K562 (cell line): ENCODE measurements at regions not wholly inside any gene's neighbourhood (a gene's known extent, or its start where the extent isn't known, plus 50 kb on each side); places are given as distances from the start of the nearest gene placed in this dataset.

ENCODE experiments used
- ATAC-seq: fragments of 200-7000 bp; cut with Tn5 transposase; 3 replicates; pipeline ENCODE4 v1.9.1; 2020; ENCODE audit warnings: moderate library complexity
- BruUV-seq: library from RNA; stranded (reverse); fragments of 400-500 nt; replicated peaks from 2 replicates; lab custom pipeline; 2021; lab: Mats Ljungman, UMichigan
- CTCF ChIA-PET: fragments of 300-600 bp; formaldehyde crosslinking; extraction: SDS; loops from one replicate; lab custom pipeline; 2021; ENCODE audit warnings: low intra/inter-chr PET ratio; lab: Yijun Ruan, JAX
- POLR2A ChIA-PET: fragments of 300-600, 350-650 bp; sonication (Branson Sonifier 250); formaldehyde crosslinking; extraction: SDS; loops from one replicate; lab custom pipeline; 2021; ENCODE audit warnings: antibody characterized with exemption, inconsistent platforms; lab: Yijun Ruan, JAX
- DNase-seq, 4 experiments: peaks; one replicate each; pipeline versions ENCODE4 v3.0.0 to v3.0.0-alpha.2; 2011 to 2018; ENCODE audit warnings: low spot score in 3 of 4, mixed read lengths in 3 of 4; ENCODE audit errors: extremely low read depth in 1 of 4
- FAIRE-seq: peaks from 2 replicates; lab custom pipeline; 2011; peaks lifted over from hg19 to GRCh38; lab: Jason Lieb, UNC
- H2AFZ ChIP-seq: 2 replicates; pipeline ENCODE4 v1.6.0; 2011; ENCODE audit warnings: low read depth, low read length, control low read depth, inconsistent platforms
- H3K27ac ChIP-seq: fragments of 200-600 bp; 3 replicates; pipeline ENCODE4 v1.8.0; 2011; ENCODE audit warnings: low read depth, mild to moderate bottlenecking, control low read depth, inconsistent platforms, low read length, moderate library complexity, mixed read lengths; ENCODE audit errors: extremely low read depth
- H3K27me3 ChIP-seq, 2 experiments: fragments of 300-600 bp in 1 of 2; 2 replicates in 1 of 2; 3 replicates in 1 of 2; pipeline versions ENCODE4 v1.6.0 to v1.8.0; 2011; ENCODE audit warnings: inconsistent platforms in 2 of 2, low read length in 2 of 2, mild to moderate bottlenecking in 1 of 2, mixed read lengths in 1 of 2, moderate library complexity in 1 of 2; ENCODE audit not compliant: control insufficient read depth in 2 of 2, insufficient read depth in 2 of 2
- H3K36me3 ChIP-seq: fragments of 300-600 bp; 3 replicates; pipeline ENCODE4 v1.8.0; 2011; ENCODE audit warnings: mild to moderate bottlenecking, low read length, inconsistent platforms; ENCODE audit not compliant: control insufficient read depth, insufficient read depth
- H3K4me1 ChIP-seq, 2 experiments: fragments of 200-600 bp in 1 of 2; replicated peaks in 1 of 2; 2 replicates in 1 of 2; 3 replicates in 1 of 2; pipeline versions ENCODE4 v1.5.1 to v1.8.0; 2011; ENCODE audit warnings: inconsistent platforms in 2 of 2, low read length in 2 of 2, mild to moderate bottlenecking in 1 of 2, mixed read lengths in 1 of 2, moderate library complexity in 1 of 2; ENCODE audit not compliant: control insufficient read depth in 2 of 2, insufficient read depth in 2 of 2
- H3K4me2 ChIP-seq: 2 replicates; pipeline ENCODE4 v1.6.1; 2011; ENCODE audit warnings: low read length, control low read depth, inconsistent platforms, mixed read lengths; ENCODE audit not compliant: insufficient read depth
- H3K4me3 ChIP-seq: fragments of 200-600 bp; sonication (generic), shearing (Covaris generic); 2 replicates; pipeline ENCODE4 v1.5.1; 2016; ENCODE audit warnings: control low read depth, inconsistent platforms
- H3K79me2 ChIP-seq: fragments of 200-600 bp; 3 replicates; pipeline ENCODE4 v1.8.0; 2011; ENCODE audit warnings: low read length, inconsistent platforms; ENCODE audit not compliant: control insufficient read depth, insufficient read depth
- H3K9ac ChIP-seq, 2 experiments: 2 replicates each; pipeline versions ENCODE4 v1.6.0 to v1.6.1; 2011; ENCODE audit warnings: low read depth in 2 of 2, low read length in 2 of 2, control low read depth in 1 of 2, inconsistent platforms in 1 of 2, mild to moderate bottlenecking in 1 of 2, mixed read lengths in 1 of 2; ENCODE audit not compliant: insufficient read depth in 1 of 2
- H3K9me1 ChIP-seq: one replicate; pipeline ENCODE4 v1.6.0; 2011; ENCODE audit warnings: inconsistent platforms, mild to moderate bottlenecking, low read length, moderate library complexity; ENCODE audit not compliant: control insufficient read depth, insufficient read depth
- H3K9me3 ChIP-seq: replicated peaks from 2 replicates; pipeline ENCODE4 v1.5.1; 2011; ENCODE audit warnings: low read depth, low read length, inconsistent platforms; ENCODE audit not compliant: control insufficient read depth, insufficient read depth
- H4K20me1 ChIP-seq: replicated peaks from 2 replicates; pipeline ENCODE4 v1.6.1; 2011; ENCODE audit warnings: low read length, inconsistent platforms, mixed read lengths; ENCODE audit not compliant: control insufficient read depth, insufficient read depth
- BCOR ChIP-seq: fragments of 450-650 bp; IDR thresholded peaks from 2 replicates; pipeline ENCODE4 v1.6.1; 2016
- CC2D1A ChIP-seq: fragments of 450-650 bp; IDR thresholded peaks from 2 replicates; pipeline ENCODE4 v1.6.1; 2017; ENCODE audit warnings: mild to moderate bottlenecking
- DIDO1 ChIP-seq: fragments of 450-650 bp; IDR thresholded peaks from 2 replicates; pipeline ENCODE4 v1.6.1; 2016; ENCODE audit warnings: low read depth, missing biosample characterization, missing genetic modification characterization
- ELF1 ChIP-seq: fragments of 200-800 bp; sonication (Bioruptor generic); IDR thresholded peaks from 2 replicates; pipeline ENCODE4 v1.6.1; 2016; ENCODE audit warnings: missing genetic modification characterization, missing compliant biosample characterization
- ESRRB ChIP-seq: fragments of 250-450 bp; sonication (Bioruptor Pico); IDR thresholded peaks from 2 replicates; pipeline ENCODE4 v1.5.0; 2020; ENCODE audit warnings: mild to moderate bottlenecking, moderate library complexity, borderline replicate concordance
- NCOR1 ChIP-seq: fragments of 450-650 bp; IDR thresholded peaks from 2 replicates; pipeline ENCODE4 v1.6.1; 2016; ENCODE audit warnings: mild to moderate bottlenecking, moderate library complexity
- NR2C2 ChIP-seq, 2 experiments: fragments of 200-800 bp in 1 of 2; sonication (Bioruptor generic) in 1 of 2; sonication (generic) in 1 of 2; formaldehyde crosslinking in 1 of 2; IDR thresholded peaks; 2 replicates each; pipeline versions ENCODE4 v1.6.1 to v1.8.0; 2016 to 2022; ENCODE audit warnings: mild to moderate bottlenecking in 1 of 2, missing compliant biosample characterization in 1 of 2, missing genetic modification characterization in 1 of 2, missing genetic modification reagents in 1 of 2
- POLR2AphosphoS2 ChIP-seq: IDR thresholded peaks from 2 replicates; pipeline ENCODE4 v1.6.1; 2012; ENCODE audit warnings: low read length, improper control_type of control experiment
- POLR2AphosphoS5 ChIP-seq: IDR thresholded peaks from 2 replicates; pipeline ENCODE4 v1.6.1; 2011; ENCODE audit warnings: mild to moderate bottlenecking, low read depth, low read length, moderate library complexity; ENCODE audit not compliant: control insufficient read depth, insufficient read depth
- SIN3A ChIP-seq, 2 experiments: fragments of 150-350 bp in 1 of 2; IDR thresholded peaks; 2 replicates each; pipeline ENCODE4 v1.6.1; 2011 to 2016; ENCODE audit warnings: borderline replicate concordance in 2 of 2, low read depth in 2 of 2, low read length in 2 of 2, mild to moderate bottlenecking in 2 of 2, moderate library complexity in 2 of 2; ENCODE audit not compliant: control insufficient read depth in 1 of 2
- TCF3 ChIP-seq: sonication (generic); formaldehyde crosslinking; IDR thresholded peaks from 2 replicates; pipeline ENCODE4 v1.4.0; 2020; ENCODE audit warnings: mild to moderate bottlenecking, missing genetic modification reagents
- XRCC5 ChIP-seq: fragments of 200-400 bp; formaldehyde crosslinking; IDR thresholded peaks from 2 replicates; pipeline ENCODE4 v1.6.1; 2017; ENCODE audit warnings: low read depth, mild to moderate bottlenecking, low read length
- ZNF551 ChIP-seq: fragments of 250-450 bp; sonication (Bioruptor Pico); IDR thresholded peaks from 2 replicates; pipeline ENCODE4 v1.5.0; 2021; ENCODE audit warnings: mild to moderate bottlenecking, moderate library complexity
- WGBS: fragments of 100-300 bp; shearing (Covaris generic); methylation state at CpG from one replicate; pipeline ENCODE4 v1.1.6; 2016; ENCODE audit warnings: low coverage, mixed read lengths; ENCODE audit not compliant: insufficient coverage; ENCODE audit errors: missing lambda C conversion rate; 5-methylcytosine and 5-hydroxymethylcytosine counted together
- in situ Hi-C: fragments of 300-500 bp; cut with MboI; formaldehyde crosslinking; loops from 4 replicates; pipeline ENCODE4 v1.15.0; 2018; ENCODE audit warnings: inconsistent platforms, mixed read lengths
- intact Hi-C: fragments of 100-400 bp; cut with micrococcal nuclease; formaldehyde crosslinking; loops from 2 replicates; pipeline ENCODE4 v1.14.2; 2022
- TF ChIP-seq, protein P1 (sequence below): sonication (generic); formaldehyde crosslinking; IDR thresholded peaks from 2 replicates; pipeline ENCODE4 v1.8.1; 2023; ENCODE audit warnings: missing genetic modification reagents, mild to moderate bottlenecking, borderline replicate concordance
- TF ChIP-seq, protein P2 (sequence below): fragments of 250-450 bp; sonication (Bioruptor Pico); IDR thresholded peaks from 2 replicates; pipeline ENCODE4 v1.5.1; 2021; ENCODE audit warnings: mild to moderate bottlenecking
- TF ChIP-seq, protein P3 (sequence below): fragments of 450-650 bp; IDR thresholded peaks from 2 replicates; pipeline ENCODE4 v1.6.1; 2014; ENCODE audit warnings: low read depth, mild to moderate bottlenecking, moderate library complexity, borderline replicate concordance

DNA sequence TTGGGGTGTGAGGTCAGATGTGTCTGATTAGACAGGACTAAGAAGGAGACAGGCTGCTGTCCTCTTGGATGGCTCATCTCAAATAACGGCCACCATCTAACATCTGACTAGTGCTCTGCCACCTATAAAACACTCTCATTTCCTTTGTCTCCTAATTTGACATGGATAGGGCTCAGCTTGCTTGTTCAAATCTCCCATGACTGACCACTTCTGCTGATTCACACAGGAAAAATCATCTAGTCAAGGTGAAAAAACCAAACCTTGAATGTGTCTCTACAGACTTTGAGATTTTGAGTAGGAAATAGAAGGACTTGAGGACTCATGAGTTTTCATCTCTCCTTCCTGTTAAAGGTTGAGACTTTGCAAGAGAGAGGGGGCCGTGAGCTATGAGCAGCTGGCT, 150.6 kb downstream of the IER5 start:
- no peak overlapping the region for H3K4me2 ChIP-seq
- H3K4me3 ChIP-seq, result no peak overlapping the region
- H3K9me3 ChIP-seq, result no peaks in the 10 kb centered on the region
- no peaks in the 10 kb centered on the region for H3K79me2 ChIP-seq
- ATAC-seq (no peak), DNase-seq (no peak), FAIRE-seq (no peak)
- no peak overlapping the region for H3K27ac ChIP-seq
- no peaks in the 10 kb centered on the region for H3K4me1 ChIP-seq
- BruUV-seq, result no TSS peak
- H4K20me1 ChIP-seq, result 0 out of 2 replicates have a peak, but pooled peaks cover 3% of the 10 kb centered on the region
- ChIA-PET CTCF (no interaction called here), POLR2A (no interaction called here)
- H3K27me3 ChIP-seq, result peaks cover 0 to 4% of the 10 kb centered on the region in 2 experiments; a peak in 1 of 5 replicates
- no peak overlapping the region for H2AFZ ChIP-seq
- 0% methylated on average over 2 of the region's 2 CpGs for WGBS
- in situ Hi-C loops, result no loop called here
- intact Hi-C loops, result no loop called here
- H3K9me1 ChIP-seq, result no peaks in the 10 kb centered on the region
- no peaks in the 10 kb centered on the region for H3K36me3 ChIP-seq
- H3K9ac ChIP-seq, result no peak overlapping the region
- TF ChIP-seq DIDO1 (no peak), ZNF551 (CRISPR knock-in tag) (no peak), SIN3A (IDR thresholded peaks at IDR 0.05; ENCODE audit: borderline replicate concordance in 2 of 2, control insufficient read depth in 1 of 2, low read depth in 2 of 2, low read length in 2 of 2) (no peak), TCF3 (no peak), POLR2AphosphoS5 (no peak), POLR2AphosphoS2 (no peak), BCOR (no peak), NR2C2 (CRISPR knock-in tag; IDR thresholded peaks at IDR 0.05) (no peak), NR2C2 (tag; IDR thresholded peaks at IDR 0.05) (no peak), XRCC5 (no peak), ESRRB (CRISPR knock-in tag) (no peak), NCOR1 (no peak), ELF1 (tag) (no peak), CC2D1A (no peak)
- TF ChIP-seq, protein P1, sequence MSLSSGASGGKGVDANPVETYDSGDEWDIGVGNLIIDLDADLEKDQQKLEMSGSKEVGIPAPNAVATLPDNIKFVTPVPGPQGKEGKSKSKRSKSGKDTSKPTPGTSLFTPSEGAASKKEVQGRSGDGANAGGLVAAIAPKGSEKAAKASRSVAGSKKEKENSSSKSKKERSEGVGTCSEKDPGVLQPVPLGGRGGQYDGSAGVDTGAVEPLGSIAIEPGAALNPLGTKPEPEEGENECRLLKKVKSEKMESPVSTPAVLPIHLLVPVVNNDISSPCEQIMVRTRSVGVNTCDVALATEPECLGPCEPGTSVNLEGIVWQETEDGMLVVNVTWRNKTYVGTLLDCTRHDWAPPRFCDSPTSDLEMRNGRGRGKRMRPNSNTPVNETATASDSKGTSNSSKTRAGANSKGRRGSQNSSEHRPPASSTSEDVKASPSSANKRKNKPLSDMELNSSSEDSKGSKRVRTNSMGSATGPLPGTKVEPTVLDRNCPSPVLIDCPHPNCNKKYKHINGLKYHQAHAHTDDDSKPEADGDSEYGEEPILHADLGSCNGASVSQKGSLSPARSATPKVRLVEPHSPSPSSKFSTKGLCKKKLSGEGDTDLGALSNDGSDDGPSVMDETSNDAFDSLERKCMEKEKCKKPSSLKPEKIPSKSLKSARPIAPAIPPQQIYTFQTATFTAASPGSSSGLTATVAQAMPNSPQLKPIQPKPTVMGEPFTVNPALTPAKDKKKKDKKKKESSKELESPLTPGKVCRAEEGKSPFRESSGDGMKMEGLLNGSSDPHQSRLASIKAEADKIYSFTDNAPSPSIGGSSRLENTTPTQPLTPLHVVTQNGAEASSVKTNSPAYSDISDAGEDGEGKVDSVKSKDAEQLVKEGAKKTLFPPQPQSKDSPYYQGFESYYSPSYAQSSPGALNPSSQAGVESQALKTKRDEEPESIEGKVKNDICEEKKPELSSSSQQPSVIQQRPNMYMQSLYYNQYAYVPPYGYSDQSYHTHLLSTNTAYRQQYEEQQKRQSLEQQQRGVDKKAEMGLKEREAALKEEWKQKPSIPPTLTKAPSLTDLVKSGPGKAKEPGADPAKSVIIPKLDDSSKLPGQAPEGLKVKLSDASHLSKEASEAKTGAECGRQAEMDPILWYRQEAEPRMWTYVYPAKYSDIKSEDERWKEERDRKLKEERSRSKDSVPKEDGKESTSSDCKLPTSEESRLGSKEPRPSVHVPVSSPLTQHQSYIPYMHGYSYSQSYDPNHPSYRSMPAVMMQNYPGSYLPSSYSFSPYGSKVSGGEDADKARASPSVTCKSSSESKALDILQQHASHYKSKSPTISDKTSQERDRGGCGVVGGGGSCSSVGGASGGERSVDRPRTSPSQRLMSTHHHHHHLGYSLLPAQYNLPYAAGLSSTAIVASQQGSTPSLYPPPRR (CRISPR knock-in tag), result no peak
- TF ChIP-seq, protein P2, sequence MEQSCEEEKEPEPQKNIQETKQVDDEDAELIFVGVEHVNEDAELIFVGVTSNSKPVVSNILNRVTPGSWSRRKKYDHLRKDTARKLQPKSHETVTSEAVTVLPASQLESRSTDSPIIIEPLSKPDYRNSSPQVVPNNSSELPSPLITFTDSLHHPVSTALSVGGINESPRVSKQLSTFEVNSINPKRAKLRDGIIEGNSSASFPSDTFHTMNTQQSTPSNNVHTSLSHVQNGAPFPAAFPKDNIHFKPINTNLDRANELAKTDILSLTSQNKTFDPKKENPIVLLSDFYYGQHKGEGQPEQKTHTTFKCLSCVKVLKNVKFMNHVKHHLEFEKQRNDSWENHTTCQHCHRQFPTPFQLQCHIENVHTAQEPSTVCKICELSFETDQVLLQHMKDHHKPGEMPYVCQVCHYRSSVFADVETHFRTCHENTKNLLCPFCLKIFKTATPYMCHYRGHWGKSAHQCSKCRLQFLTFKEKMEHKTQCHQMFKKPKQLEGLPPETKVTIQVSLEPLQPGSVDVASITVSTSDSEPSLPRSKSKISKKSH (CRISPR knock-in tag), result no peak
- TF ChIP-seq, protein P3, sequence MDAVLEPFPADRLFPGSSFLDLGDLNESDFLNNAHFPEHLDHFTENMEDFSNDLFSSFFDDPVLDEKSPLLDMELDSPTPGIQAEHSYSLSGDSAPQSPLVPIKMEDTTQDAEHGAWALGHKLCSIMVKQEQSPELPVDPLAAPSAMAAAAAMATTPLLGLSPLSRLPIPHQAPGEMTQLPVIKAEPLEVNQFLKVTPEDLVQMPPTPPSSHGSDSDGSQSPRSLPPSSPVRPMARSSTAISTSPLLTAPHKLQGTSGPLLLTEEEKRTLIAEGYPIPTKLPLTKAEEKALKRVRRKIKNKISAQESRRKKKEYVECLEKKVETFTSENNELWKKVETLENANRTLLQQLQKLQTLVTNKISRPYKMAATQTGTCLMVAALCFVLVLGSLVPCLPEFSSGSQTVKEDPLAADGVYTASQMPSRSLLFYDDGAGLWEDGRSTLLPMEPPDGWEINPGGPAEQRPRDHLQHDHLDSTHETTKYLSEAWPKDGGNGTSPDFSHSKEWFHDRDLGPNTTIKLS, result no peak
